Neural cell (in vitro differentiated cells): ENCODE measurements at regions not wholly inside any gene's neighbourhood (a gene's known extent, or its start where the extent isn't known, plus 50 kb on each side); places are given as distances from the start of the nearest gene placed in this dataset.

Experiments
- H2AFZ ChIP-seq: fragments of 200-600, 300-800 bp; sonication (generic), shearing (Covaris generic); 2 replicates; pipeline ENCODE4 v1.6.0; 2014; ENCODE audit warnings: low read depth, mild to moderate bottlenecking, antibody characterized with exemption, low read length, moderate library complexity
- H3F3A ChIP-seq: fragments of 200-600 bp; shearing (Covaris generic); 2 replicates; pipeline ENCODE4 v1.6.1; 2016; ENCODE audit warnings: mild to moderate bottlenecking, moderate library complexity, mixed read lengths, antibody characterized with exemption, low read length; ENCODE audit not compliant: insufficient read depth, poor library complexity, severe bottlenecking
- H3K27ac ChIP-seq: fragments of 200-600, 300-800 bp; sonication (generic), shearing (Covaris generic); 2 replicates; pipeline ENCODE4 v1.5.1; 2014; ENCODE audit warnings: mild to moderate bottlenecking, low read length, moderate library complexity
- H3K27me3 ChIP-seq: fragments of 300-800, 200-600 bp; sonication (generic), shearing (Covaris generic); 2 replicates; pipeline ENCODE4 v1.6.0; 2014; ENCODE audit warnings: mild to moderate bottlenecking, low read depth, low read length, moderate library complexity; ENCODE audit not compliant: insufficient read depth
- H3K36me3 ChIP-seq: fragments of 300-800, 200-600 bp; sonication (generic), shearing (Covaris generic); 2 replicates; pipeline ENCODE4 v1.5.1; 2014; ENCODE audit warnings: mild to moderate bottlenecking, antibody characterized with exemption, low read length, moderate library complexity; ENCODE audit not compliant: insufficient read depth
- H3K4me2 ChIP-seq: fragments of 300-800, 200-600 bp; sonication (generic), shearing (Covaris generic); 2 replicates; pipeline ENCODE4 v1.6.0; 2014; ENCODE audit warnings: mild to moderate bottlenecking, low read length
- H3K4me3 ChIP-seq: fragments of 300-800, 200-600 bp; sonication (generic), shearing (Covaris generic); 2 replicates; pipeline ENCODE4 v1.5.1; 2014; ENCODE audit warnings: mild to moderate bottlenecking, low read length, moderate library complexity
- H3K79me2 ChIP-seq: fragments of 200-600 bp; shearing (Covaris generic); replicated peaks from 2 replicates; pipeline ENCODE4 v1.6.0; 2014; ENCODE audit warnings: mild to moderate bottlenecking, low read length, moderate library complexity; ENCODE audit not compliant: insufficient read depth
- H3K9ac ChIP-seq: fragments of 300-800, 200-600 bp; sonication (generic), shearing (Covaris generic); 2 replicates; pipeline ENCODE4 v1.6.1; 2016; ENCODE audit warnings: mild to moderate bottlenecking, low read length, mixed read lengths
- H3K9me2 ChIP-seq: fragments of 200-600 bp; shearing (Covaris generic); 2 replicates; pipeline ENCODE4 v1.6.1; 2016; ENCODE audit warnings: mild to moderate bottlenecking, low read length, mixed read lengths; ENCODE audit not compliant: insufficient read depth
- H3K9me3 ChIP-seq: fragments of 200-600, 300-800 bp; sonication (generic), shearing (Covaris generic); 2 replicates; pipeline ENCODE4 v1.6.1; 2016; ENCODE audit warnings: mild to moderate bottlenecking, mixed run types, low read length, moderate library complexity, mixed read lengths
- H4K20me1 ChIP-seq: fragments of 200-600 bp; shearing (Covaris generic); 2 replicates; pipeline ENCODE4 v1.6.1; 2016; ENCODE audit warnings: mild to moderate bottlenecking, mixed run types; ENCODE audit not compliant: insufficient read depth
- EP300 ChIP-seq: fragments of 450-650 bp; conservative IDR thresholded peaks from 2 replicates; pipeline ENCODE4 v1.6.1; 2014; ENCODE audit warnings: antibody characterized with exemption, mild to moderate bottlenecking, moderate library complexity; ENCODE audit not compliant: poor library complexity, severe bottlenecking
- EZH2 ChIP-seq: fragments of 200-600, 300-800 bp; shearing (Covaris generic), sonication (generic); IDR thresholded peaks from 2 replicates; pipeline ENCODE4 v1.6.1; 2014; ENCODE audit warnings: antibody characterized with exemption, low read length, borderline replicate concordance, mild to moderate bottlenecking; ENCODE audit not compliant: insufficient read depth, poor library complexity, severe bottlenecking
- MXI1 ChIP-seq: fragments of 450-650 bp; conservative IDR thresholded peaks from 2 replicates; pipeline ENCODE4 v1.6.1; 2014; ENCODE audit warnings: antibody characterized with exemption, mild to moderate bottlenecking; ENCODE audit not compliant: poor library complexity, severe bottlenecking
- POLR2AphosphoS5 ChIP-seq: IDR thresholded peaks from 2 replicates; pipeline ENCODE4 v1.6.1; 2012
- RAD21 ChIP-seq: fragments of 450-650 bp; conservative IDR thresholded peaks from 2 replicates; pipeline ENCODE4 v1.6.1; 2014; ENCODE audit warnings: antibody characterized with exemption, mild to moderate bottlenecking, moderate library complexity
- SMC3 ChIP-seq: fragments of 450-650 bp; conservative IDR thresholded peaks from 2 replicates; pipeline ENCODE4 v1.6.1; 2014; ENCODE audit warnings: antibody characterized with exemption, mild to moderate bottlenecking, moderate library complexity; ENCODE audit not compliant: poor library complexity
- TAF1 ChIP-seq: IDR thresholded peaks from 2 replicates; pipeline ENCODE4 v1.6.1; 2012; ENCODE audit warnings: low read depth
- TF ChIP-seq, protein P1 (sequence below): IDR thresholded peaks from 2 replicates; pipeline ENCODE4 v1.6.1; 2012; ENCODE audit warnings: borderline replicate concordance
- TF ChIP-seq, protein P2 (sequence below): fragments of 450-650 bp; IDR thresholded peaks from 2 replicates; pipeline ENCODE4 v1.5.1; 2014; ENCODE audit warnings: antibody characterized with exemption, mild to moderate bottlenecking, moderate library complexity; ENCODE audit not compliant: poor library complexity, severe bottlenecking

DNA sequence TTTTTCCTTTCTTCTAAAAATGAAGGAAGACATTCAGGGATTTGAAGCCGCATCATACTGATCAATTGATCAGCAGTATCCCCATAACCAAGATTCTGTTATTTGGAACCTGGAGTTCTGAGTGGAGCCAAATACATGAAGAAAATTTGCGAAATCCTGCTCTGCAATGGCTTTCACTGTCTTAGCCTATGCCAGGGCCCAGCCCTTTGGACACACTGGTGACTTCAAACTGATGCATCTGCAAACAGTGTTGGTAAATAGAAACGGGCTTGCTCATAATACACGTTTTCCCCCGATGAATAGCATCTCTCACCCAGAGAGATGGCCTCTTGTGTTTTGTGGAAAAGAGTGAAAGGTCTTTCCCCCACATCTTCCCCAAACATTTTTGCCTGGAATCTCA lies 87.6 kb upstream of the TOX3 start:
- H3K27me3 ChIP-seq: no peaks in the 10 kb centered on the region
- no peak overlapping the region for H3K4me2 ChIP-seq
- H4K20me1 ChIP-seq: no peaks in the 10 kb centered on the region
- TF ChIP-seq TAF1 (no peak), SMC3 (no peak), EZH2 (no peak), EP300 (no peak), POLR2AphosphoS5 (no peak), RAD21 (no peak), MXI1 (no peak)
- TF ChIP-seq, protein P1, sequence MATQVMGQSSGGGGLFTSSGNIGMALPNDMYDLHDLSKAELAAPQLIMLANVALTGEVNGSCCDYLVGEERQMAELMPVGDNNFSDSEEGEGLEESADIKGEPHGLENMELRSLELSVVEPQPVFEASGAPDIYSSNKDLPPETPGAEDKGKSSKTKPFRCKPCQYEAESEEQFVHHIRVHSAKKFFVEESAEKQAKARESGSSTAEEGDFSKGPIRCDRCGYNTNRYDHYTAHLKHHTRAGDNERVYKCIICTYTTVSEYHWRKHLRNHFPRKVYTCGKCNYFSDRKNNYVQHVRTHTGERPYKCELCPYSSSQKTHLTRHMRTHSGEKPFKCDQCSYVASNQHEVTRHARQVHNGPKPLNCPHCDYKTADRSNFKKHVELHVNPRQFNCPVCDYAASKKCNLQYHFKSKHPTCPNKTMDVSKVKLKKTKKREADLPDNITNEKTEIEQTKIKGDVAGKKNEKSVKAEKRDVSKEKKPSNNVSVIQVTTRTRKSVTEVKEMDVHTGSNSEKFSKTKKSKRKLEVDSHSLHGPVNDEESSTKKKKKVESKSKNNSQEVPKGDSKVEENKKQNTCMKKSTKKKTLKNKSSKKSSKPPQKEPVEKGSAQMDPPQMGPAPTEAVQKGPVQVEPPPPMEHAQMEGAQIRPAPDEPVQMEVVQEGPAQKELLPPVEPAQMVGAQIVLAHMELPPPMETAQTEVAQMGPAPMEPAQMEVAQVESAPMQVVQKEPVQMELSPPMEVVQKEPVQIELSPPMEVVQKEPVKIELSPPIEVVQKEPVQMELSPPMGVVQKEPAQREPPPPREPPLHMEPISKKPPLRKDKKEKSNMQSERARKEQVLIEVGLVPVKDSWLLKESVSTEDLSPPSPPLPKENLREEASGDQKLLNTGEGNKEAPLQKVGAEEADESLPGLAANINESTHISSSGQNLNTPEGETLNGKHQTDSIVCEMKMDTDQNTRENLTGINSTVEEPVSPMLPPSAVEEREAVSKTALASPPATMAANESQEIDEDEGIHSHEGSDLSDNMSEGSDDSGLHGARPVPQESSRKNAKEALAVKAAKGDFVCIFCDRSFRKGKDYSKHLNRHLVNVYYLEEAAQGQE: no peak
- TF ChIP-seq, protein P2, sequence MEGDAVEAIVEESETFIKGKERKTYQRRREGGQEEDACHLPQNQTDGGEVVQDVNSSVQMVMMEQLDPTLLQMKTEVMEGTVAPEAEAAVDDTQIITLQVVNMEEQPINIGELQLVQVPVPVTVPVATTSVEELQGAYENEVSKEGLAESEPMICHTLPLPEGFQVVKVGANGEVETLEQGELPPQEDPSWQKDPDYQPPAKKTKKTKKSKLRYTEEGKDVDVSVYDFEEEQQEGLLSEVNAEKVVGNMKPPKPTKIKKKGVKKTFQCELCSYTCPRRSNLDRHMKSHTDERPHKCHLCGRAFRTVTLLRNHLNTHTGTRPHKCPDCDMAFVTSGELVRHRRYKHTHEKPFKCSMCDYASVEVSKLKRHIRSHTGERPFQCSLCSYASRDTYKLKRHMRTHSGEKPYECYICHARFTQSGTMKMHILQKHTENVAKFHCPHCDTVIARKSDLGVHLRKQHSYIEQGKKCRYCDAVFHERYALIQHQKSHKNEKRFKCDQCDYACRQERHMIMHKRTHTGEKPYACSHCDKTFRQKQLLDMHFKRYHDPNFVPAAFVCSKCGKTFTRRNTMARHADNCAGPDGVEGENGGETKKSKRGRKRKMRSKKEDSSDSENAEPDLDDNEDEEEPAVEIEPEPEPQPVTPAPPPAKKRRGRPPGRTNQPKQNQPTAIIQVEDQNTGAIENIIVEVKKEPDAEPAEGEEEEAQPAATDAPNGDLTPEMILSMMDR: no peak
- no peak overlapping the region for H3K4me3 ChIP-seq
- no peaks in the 10 kb centered on the region for H3K9me2 ChIP-seq
- no peak overlapping the region for H2AFZ ChIP-seq
- no peaks in the 10 kb centered on the region for H3K36me3 ChIP-seq
- peak overlapping the region; percentile 36 for H3K9ac ChIP-seq
- H3K9me3 ChIP-seq: no peaks in the 10 kb centered on the region
- H3K79me2 ChIP-seq: no peaks in the 10 kb centered on the region
- H3K27ac ChIP-seq: peak overlapping the region; percentile 47
- H3F3A ChIP-seq: no peaks in the 10 kb centered on the region

DNA sequence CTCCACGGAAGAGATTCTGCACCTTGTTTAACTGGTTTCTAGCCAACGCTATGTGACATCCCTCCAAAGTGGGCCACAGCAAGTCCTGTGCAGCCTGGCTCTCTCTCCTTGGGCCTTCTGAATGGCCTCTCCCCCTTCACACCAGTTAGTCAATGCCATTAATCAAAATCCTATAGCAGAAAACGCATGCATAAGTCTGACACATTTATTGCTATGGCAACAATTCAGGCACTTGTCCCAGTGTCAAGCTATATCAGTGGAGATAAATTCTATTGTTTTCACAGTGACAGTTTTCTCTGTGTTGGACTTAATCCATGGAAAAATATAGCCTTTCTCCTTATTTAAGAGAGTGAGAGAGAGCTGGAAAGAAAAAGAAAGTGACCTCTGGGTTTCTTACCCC lies 87.2 kb upstream of the TOX3 start:
- H3K4me2 ChIP-seq: peak overlapping the region; percentile 0
- H3K27ac ChIP-seq: peak overlapping the region; percentile 47
- no peaks in the 10 kb centered on the region for H3K79me2 ChIP-seq
- H3K9me3 ChIP-seq: no peaks in the 10 kb centered on the region
- no peaks in the 10 kb centered on the region for H3F3A ChIP-seq
- H3K9me2 ChIP-seq: no peaks in the 10 kb centered on the region
- H4K20me1 ChIP-seq: no peaks in the 10 kb centered on the region
- H2AFZ ChIP-seq: no peak overlapping the region
- H3K27me3 ChIP-seq: no peaks in the 10 kb centered on the region
- peak overlapping the region; percentile 10 for H3K4me3 ChIP-seq
- TF ChIP-seq EP300: peak; percentile 68
- TF ChIP-seq RAD21: no peak
- TF ChIP-seq POLR2AphosphoS5: peak; percentile 20
- TF ChIP-seq TAF1: no peak
- TF ChIP-seq, protein P1: no peak
- H3K9ac ChIP-seq: peak overlapping the region; percentile 36
- H3K36me3 ChIP-seq: no peaks in the 10 kb centered on the region
